ENCODE measurements at regions not wholly inside any gene's neighbourhood (a gene's known extent, or its start where the extent isn't known, plus 50 kb on each side); places are given as distances from the start of the nearest gene placed in this dataset.

- Histone ChIP-seq H3K4me3 (no peak overlapping the region), H3K36me3 (no peaks in the 10 kb centered on the region), H3K27ac (no peak overlapping the region), H3K9me3 (no peaks in the 10 kb centered on the region), H3K4me1 (no peaks in the 10 kb centered on the region), H3K27me3 (no peaks in the 10 kb centered on the region)
- WGBS, 2 donors (ENCODE audit: low coverage in 1 of 2) = 56 to 61% methylated on average over 2 to 3 of the region's 3 CpGs
- no peak for DNase-seq
- in situ Hi-C loops (cut with MboI; ENCODE audit: low pct_ligation_motif_present in 1 of 4, low pct_unique_long_range_greater_than_20kb in 1 of 4, low sequenced_read_pairs in 3 of 4) = no loop called here
- TF ChIP-seq POLR2AphosphoS5 (IDR thresholded peaks at IDR 0.05) = no peak
- intact Hi-C loops (cut with DNase I; ENCODE audit: low total_unique reads) = no loop called here
These were observed 301.0 kb downstream of the HACE1 start for GRCh38 chr6:104558746-104559145.

- 67 to 69% methylated on average over 3 to 4 of the region's 4 CpGs for WGBS, 2 donors (ENCODE audit: low coverage in 1 of 2)
- H3K27me3 ChIP-seq = no peaks in the 10 kb centered on the region
- intact Hi-C loops (cut with DNase I; ENCODE audit: low total_unique reads) = no loop called here
- in situ Hi-C loops (cut with MboI; ENCODE audit: low pct_ligation_motif_present in 1 of 4, low pct_unique_long_range_greater_than_20kb in 1 of 4, low sequenced_read_pairs in 3 of 4) = loop anchor here in 2 of 4 donors (25.0 kb wide), 1 partner anchor 214 kb away; no protein-coding TSS in a partner anchor
- H3K36me3 ChIP-seq = no peaks in the 10 kb centered on the region
- DNase-seq = no peak
- TF ChIP-seq CTCF (IDR thresholded peaks at IDR 0.05) = no peak
- no peak for TF ChIP-seq POLR2AphosphoS5 (IDR thresholded peaks at IDR 0.05)
- no peak for TF ChIP-seq POLR2A (IDR thresholded peaks at IDR 0.05)
- no peak for TF ChIP-seq EP300 (IDR thresholded peaks at IDR 0.05; ENCODE audit: low read depth)
- H3K9me3 ChIP-seq = no peaks in the 10 kb centered on the region
- H3K4me1 ChIP-seq = no peaks in the 10 kb centered on the region
- H3K27ac ChIP-seq = no peak overlapping the region
- H3K4me3 ChIP-seq = no peak overlapping the region
These were observed 311.4 kb downstream of the HACE1 start for GRCh38 chr6:104548297-104548696.

GRCh38 chr6:104541411-104541810 lies 318.3 kb downstream of the HACE1 start:
- Histone ChIP-seq H3K36me3 (no peaks in the 10 kb centered on the region), H3K27me3 (no peaks in the 10 kb centered on the region), H3K4me3 (no peak overlapping the region), H3K27ac (no peak overlapping the region), H3K9me3 (no peaks in the 10 kb centered on the region), H3K4me1 (no peaks in the 10 kb centered on the region)
- intact Hi-C loops (cut with DNase I; ENCODE audit: low total_unique reads) = no loop called here
- 56 to 73% methylated on average over 1 of the region's 1 CpG for WGBS, 2 donors (ENCODE audit: low coverage in 1 of 2)
- in situ Hi-C loops (cut with MboI; ENCODE audit: low pct_ligation_motif_present in 1 of 4, low pct_unique_long_range_greater_than_20kb in 1 of 4, low sequenced_read_pairs in 3 of 4) = loop anchor here in 2 of 4 donors (25.0 kb wide), 1 partner anchor 221 kb away; no protein-coding TSS in a partner anchor
- TF ChIP-seq POLR2AphosphoS5 (IDR thresholded peaks at IDR 0.05) (no peak), POLR2A (IDR thresholded peaks at IDR 0.05) (no peak), EP300 (IDR thresholded peaks at IDR 0.05; ENCODE audit: low read depth) (no peak), CTCF (IDR thresholded peaks at IDR 0.05) (no peak)
- DNase-seq = no peak

GRCh38 chr6:104540743-104541142 lies 319.0 kb downstream of the HACE1 start:
- in situ Hi-C loops (cut with MboI; ENCODE audit: low pct_ligation_motif_present in 1 of 4, low pct_unique_long_range_greater_than_20kb in 1 of 4, low sequenced_read_pairs in 3 of 4) (loop anchor here in 2 of 4 donors (25.0 kb wide), 1 partner anchor 222 kb away; no protein-coding TSS in a partner anchor), intact Hi-C loops (cut with DNase I; ENCODE audit: low total_unique reads) (no loop called here)
- H3K27me3 ChIP-seq = no peaks in the 10 kb centered on the region
- H3K36me3 ChIP-seq = no peaks in the 10 kb centered on the region
- no peak overlapping the region for H3K4me3 ChIP-seq
- no peak for DNase-seq
- H3K4me1 ChIP-seq = no peaks in the 10 kb centered on the region
- no peak overlapping the region for H3K27ac ChIP-seq
- no peaks in the 10 kb centered on the region for H3K9me3 ChIP-seq
- TF ChIP-seq EP300 (IDR thresholded peaks at IDR 0.05; ENCODE audit: low read depth) = no peak
- no peak for TF ChIP-seq POLR2AphosphoS5 (IDR thresholded peaks at IDR 0.05)
- TF ChIP-seq CTCF (IDR thresholded peaks at IDR 0.05) = no peak
- TF ChIP-seq POLR2A (IDR thresholded peaks at IDR 0.05) = no peak

- DNase-seq = no peak
- Histone ChIP-seq H3K9me3 (no peaks in the 10 kb centered on the region), H3K27me3 (no peaks in the 10 kb centered on the region), H3K4me3 (no peak overlapping the region), H3K27ac (no peak overlapping the region), H3K36me3 (no peaks in the 10 kb centered on the region), H3K4me1 (no peaks in the 10 kb centered on the region)
- TF ChIP-seq POLR2A (IDR thresholded peaks at IDR 0.05) = no peak
- intact Hi-C loops (cut with DNase I; ENCODE audit: low total_unique reads) = no loop called here
- in situ Hi-C loops (cut with MboI; ENCODE audit: low pct_ligation_motif_present in 1 of 4, low pct_unique_long_range_greater_than_20kb in 1 of 4, low sequenced_read_pairs in 3 of 4) = loop anchor here in 2 of 4 donors (25.0 kb wide), 1 partner anchor 223 kb away; no protein-coding TSS in a partner anchor
These were observed 320.5 kb downstream of the HACE1 start for GRCh38 chr6:104539173-104539572.
